ENCODE measurements at regions not wholly inside any gene's neighbourhood (a gene's known extent, or its start where the extent isn't known, plus 50 kb on each side); places are given as distances from the start of the nearest gene placed in this dataset.

DNA sequence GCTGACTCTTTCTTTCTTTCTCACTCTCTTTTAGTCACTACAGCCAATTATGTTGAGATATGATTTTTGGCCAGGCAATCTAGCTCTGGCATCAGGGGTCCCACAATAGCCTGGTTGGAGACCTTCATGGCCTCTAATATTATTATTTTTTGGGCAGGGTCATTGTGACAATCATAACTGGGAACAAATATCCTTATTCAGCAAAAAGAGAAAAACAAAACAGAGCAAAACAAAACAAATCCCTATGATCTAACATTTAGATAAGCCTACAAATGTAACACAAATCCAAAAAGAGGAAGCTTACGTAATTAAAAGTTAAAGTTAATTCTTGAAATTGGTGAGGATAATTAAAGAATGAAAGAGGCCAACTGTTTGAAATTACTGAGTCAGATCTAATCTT lies 640.0 kb downstream of the TUSC7 start:
- Histone ChIP-seq H3K4me3 (replicated peaks in 1 of 3) (no peak overlapping the region), H3K36me3 (no peaks in the 10 kb centered on the region), H3K4me1 (no peaks in the 10 kb centered on the region), H3K27ac (no peak overlapping the region), H3K9me3 (no peaks in the 10 kb centered on the region), H3K27me3 (no peaks in the 10 kb centered on the region)
- no peak for DNase-seq
- 98 to 100% methylated on average over 1 of the region's 1 CpG for WGBS, 2 donors
- intact Hi-C loops (cut with DNase I) = no loop called here
- no peak for TF ChIP-seq POLR2A (IDR thresholded peaks at IDR 0.05)
- TF ChIP-seq, protein P1, sequence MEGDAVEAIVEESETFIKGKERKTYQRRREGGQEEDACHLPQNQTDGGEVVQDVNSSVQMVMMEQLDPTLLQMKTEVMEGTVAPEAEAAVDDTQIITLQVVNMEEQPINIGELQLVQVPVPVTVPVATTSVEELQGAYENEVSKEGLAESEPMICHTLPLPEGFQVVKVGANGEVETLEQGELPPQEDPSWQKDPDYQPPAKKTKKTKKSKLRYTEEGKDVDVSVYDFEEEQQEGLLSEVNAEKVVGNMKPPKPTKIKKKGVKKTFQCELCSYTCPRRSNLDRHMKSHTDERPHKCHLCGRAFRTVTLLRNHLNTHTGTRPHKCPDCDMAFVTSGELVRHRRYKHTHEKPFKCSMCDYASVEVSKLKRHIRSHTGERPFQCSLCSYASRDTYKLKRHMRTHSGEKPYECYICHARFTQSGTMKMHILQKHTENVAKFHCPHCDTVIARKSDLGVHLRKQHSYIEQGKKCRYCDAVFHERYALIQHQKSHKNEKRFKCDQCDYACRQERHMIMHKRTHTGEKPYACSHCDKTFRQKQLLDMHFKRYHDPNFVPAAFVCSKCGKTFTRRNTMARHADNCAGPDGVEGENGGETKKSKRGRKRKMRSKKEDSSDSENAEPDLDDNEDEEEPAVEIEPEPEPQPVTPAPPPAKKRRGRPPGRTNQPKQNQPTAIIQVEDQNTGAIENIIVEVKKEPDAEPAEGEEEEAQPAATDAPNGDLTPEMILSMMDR (IDR thresholded peaks at IDR 0.05) = no peak

- H3K4me3 ChIP-seq (replicated peaks in 1 of 3) = no peak overlapping the region
- 38 to 46% methylated on average over 3 of the region's 3 CpGs for WGBS, 2 donors
- H3K9me3 ChIP-seq = no peaks in the 10 kb centered on the region
- H3K4me1 ChIP-seq = no peaks in the 10 kb centered on the region
- intact Hi-C loops (cut with DNase I) = no loop called here
- no peak for TF ChIP-seq POLR2A (IDR thresholded peaks at IDR 0.05)
- H3K36me3 ChIP-seq = no peaks in the 10 kb centered on the region
- no peak for DNase-seq
- no peak overlapping the region for H3K27ac ChIP-seq
- H3K27me3 ChIP-seq = no peaks in the 10 kb centered on the region
Observed at GRCh38 chr3:117350371-117350770, 640.8 kb downstream of the TUSC7 start.

DNA sequence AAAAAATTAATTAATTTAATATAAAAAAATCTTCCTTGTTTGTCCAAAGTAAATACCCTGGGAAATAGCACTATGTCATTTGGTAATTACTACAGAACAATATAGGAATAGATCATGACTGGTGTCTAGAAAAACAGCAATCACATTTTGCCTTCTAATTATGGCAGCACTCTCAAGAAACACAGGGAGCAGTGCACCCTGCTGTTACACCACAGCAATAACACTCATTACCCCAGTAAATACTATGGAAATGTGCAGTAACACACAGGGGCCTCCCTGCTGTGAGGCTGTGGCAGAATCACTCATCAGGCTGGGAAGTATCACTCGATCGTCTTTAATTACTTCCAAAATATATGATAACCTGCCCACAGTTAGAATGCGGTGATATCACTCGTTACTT lies 646.0 kb downstream of the TUSC7 start:
- Histone ChIP-seq H3K4me1 (no peaks in the 10 kb centered on the region), H3K9me3 (no peaks in the 10 kb centered on the region), H3K27me3 (no peaks in the 10 kb centered on the region), H3K4me3 (replicated peaks in 1 of 3) (no peak overlapping the region), H3K36me3 (no peaks in the 10 kb centered on the region), H3K27ac (no peak overlapping the region)
- TF ChIP-seq POLR2A (IDR thresholded peaks at IDR 0.05) = no peak
- TF ChIP-seq, protein P1 (IDR thresholded peaks at IDR 0.05) = peak in 3 of 6 experiments; percentile 31 to 37 (median 35)
- intact Hi-C loops (cut with DNase I) = no loop called here
- peak in 1 of 2 donors; percentile 2 for DNase-seq
- WGBS, 2 donors = 64 to 66% methylated on average over 4 of the region's 4 CpGs

GRCh38 chr3:117356091-117356705 lies 646.6 kb downstream of the TUSC7 start:
- Histone ChIP-seq H3K27me3 (no peaks in the 10 kb centered on the region), H3K27ac (no peak overlapping the region), H3K36me3 (no peaks in the 10 kb centered on the region), H3K4me3 (replicated peaks in 1 of 3) (no peak overlapping the region), H3K9me3 (no peaks in the 10 kb centered on the region), H3K4me1 (no peaks in the 10 kb centered on the region)
- TF ChIP-seq, protein P1 (IDR thresholded peaks at IDR 0.05) = no peak
- no peak for TF ChIP-seq POLR2A (IDR thresholded peaks at IDR 0.05)
- intact Hi-C loops (cut with DNase I) = no loop called here
- DNase-seq = no peak
- 48 to 49% methylated on average over 4 of the region's 4 CpGs for WGBS, 2 donors

- intact Hi-C loops (cut with DNase I) = no loop called here
Observed at GRCh38 chr3:117358717-117359314, 649.2 kb downstream of the TUSC7 start.

More at GRCh38 chr3:117358717-117359314, 649.2 kb downstream of the TUSC7 start:
- no peak for DNase-seq
- no peak overlapping the region for H3K27ac ChIP-seq
- no peak overlapping the region for H3K4me3 ChIP-seq (replicated peaks in 1 of 3)
- TF ChIP-seq POLR2A (IDR thresholded peaks at IDR 0.05) = no peak
- TF ChIP-seq, protein P1 (IDR thresholded peaks at IDR 0.05) = no peak
- H3K27me3 ChIP-seq = no peaks in the 10 kb centered on the region
- no peaks in the 10 kb centered on the region for H3K4me1 ChIP-seq
- no peaks in the 10 kb centered on the region for H3K36me3 ChIP-seq
- 81 to 86% methylated on average over 8 of the region's 10 CpGs for WGBS, 2 donors
- H3K9me3 ChIP-seq = no peaks in the 10 kb centered on the region

Data from thyroid gland (tissue), 4 donors.